ENCODE measurements at regions not wholly inside any gene's neighbourhood (a gene's known extent, or its start where the extent isn't known, plus 50 kb on each side); places are given as distances from the start of the nearest gene placed in this dataset.

DNA sequence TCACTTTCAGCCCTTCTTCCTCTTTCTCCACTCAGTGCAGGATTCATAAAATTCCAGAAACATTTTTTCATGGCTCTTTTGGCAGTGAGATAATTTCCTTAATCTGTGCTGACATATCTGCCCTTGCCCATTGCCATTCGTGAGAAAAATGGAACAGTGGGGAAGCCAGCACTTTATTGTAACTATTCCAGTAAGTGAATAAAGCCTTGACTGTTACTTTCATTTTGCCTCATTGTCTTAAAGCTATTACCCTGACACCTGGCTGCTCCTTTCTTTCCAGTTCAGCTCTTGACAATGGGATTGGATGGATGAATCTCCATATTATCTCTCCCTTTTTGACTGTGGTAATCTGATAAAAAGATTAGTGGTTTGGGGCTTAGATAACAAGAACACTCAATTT is 1068.1 kb upstream of the PCDH20 start:
- TF ChIP-seq, protein P1, sequence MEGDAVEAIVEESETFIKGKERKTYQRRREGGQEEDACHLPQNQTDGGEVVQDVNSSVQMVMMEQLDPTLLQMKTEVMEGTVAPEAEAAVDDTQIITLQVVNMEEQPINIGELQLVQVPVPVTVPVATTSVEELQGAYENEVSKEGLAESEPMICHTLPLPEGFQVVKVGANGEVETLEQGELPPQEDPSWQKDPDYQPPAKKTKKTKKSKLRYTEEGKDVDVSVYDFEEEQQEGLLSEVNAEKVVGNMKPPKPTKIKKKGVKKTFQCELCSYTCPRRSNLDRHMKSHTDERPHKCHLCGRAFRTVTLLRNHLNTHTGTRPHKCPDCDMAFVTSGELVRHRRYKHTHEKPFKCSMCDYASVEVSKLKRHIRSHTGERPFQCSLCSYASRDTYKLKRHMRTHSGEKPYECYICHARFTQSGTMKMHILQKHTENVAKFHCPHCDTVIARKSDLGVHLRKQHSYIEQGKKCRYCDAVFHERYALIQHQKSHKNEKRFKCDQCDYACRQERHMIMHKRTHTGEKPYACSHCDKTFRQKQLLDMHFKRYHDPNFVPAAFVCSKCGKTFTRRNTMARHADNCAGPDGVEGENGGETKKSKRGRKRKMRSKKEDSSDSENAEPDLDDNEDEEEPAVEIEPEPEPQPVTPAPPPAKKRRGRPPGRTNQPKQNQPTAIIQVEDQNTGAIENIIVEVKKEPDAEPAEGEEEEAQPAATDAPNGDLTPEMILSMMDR (IDR thresholded peaks at IDR 0.05), result no peak
- TF ChIP-seq POLR2A (IDR thresholded peaks at IDR 0.05), result no peak
- TF ChIP-seq POLR2AphosphoS5 (IDR thresholded peaks at IDR 0.05), result no peak

Measured in prostate gland (tissue), 2 donors.